H9 (cell line): ENCODE measurements at regions not wholly inside any gene's neighbourhood (a gene's known extent, or its start where the extent isn't known, plus 50 kb on each side); places are given as distances from the start of the nearest gene placed in this dataset.

Source experiments
- DNase-seq: peaks from one replicate; pipeline ENCODE4 v3.0.0-alpha.2; 2017
- H2AFZ ChIP-seq: one replicate; pipeline ENCODE4 v1.6.1; 2013; ENCODE audit warnings: mild to moderate bottlenecking, low read length, control low read depth, moderate library complexity
- H2AK5ac ChIP-seq: 2 replicates; pipeline ENCODE4 v1.6.1; 2013; ENCODE audit warnings: low read length, control low read depth, mixed read lengths; ENCODE audit not compliant: insufficient read length
- H2BK120ac ChIP-seq: one replicate; pipeline ENCODE4 v1.6.1; 2013; ENCODE audit warnings: low read depth, mild to moderate bottlenecking, low read length, control low read depth, inconsistent platforms; ENCODE audit not compliant: poor library complexity, severe bottlenecking
- H2BK12ac ChIP-seq: 2 replicates; pipeline ENCODE4 v1.6.1; 2013; ENCODE audit warnings: low read length, control low read depth, mixed read lengths, low read depth; ENCODE audit not compliant: insufficient read length
- H2BK15ac ChIP-seq: 2 replicates; pipeline ENCODE4 v1.6.1; 2013; ENCODE audit warnings: low read depth, low read length, control low read depth
- H2BK20ac ChIP-seq: one replicate; pipeline ENCODE4 v1.6.1; 2013; ENCODE audit warnings: low read depth, mild to moderate bottlenecking, low read length, control low read depth, inconsistent platforms; ENCODE audit not compliant: poor library complexity, severe bottlenecking
- H2BK5ac ChIP-seq: 2 replicates; pipeline ENCODE4 v1.6.1; 2013; ENCODE audit warnings: low read length, control low read depth, mixed read lengths; ENCODE audit not compliant: insufficient read length
- H3K14ac ChIP-seq: 2 replicates; pipeline ENCODE4 v1.6.1; 2013; ENCODE audit warnings: low read length, control low read depth; ENCODE audit not compliant: insufficient read depth
- H3K18ac ChIP-seq: 2 replicates; pipeline ENCODE4 v1.6.1; 2013; ENCODE audit warnings: low read depth, mild to moderate bottlenecking, mixed read lengths, low read length, control low read depth; ENCODE audit not compliant: insufficient read length
- H3K23ac ChIP-seq: 2 replicates; pipeline ENCODE4 v1.6.1; 2013; ENCODE audit warnings: low read length, control low read depth, mixed read lengths, low read depth; ENCODE audit not compliant: insufficient read length
- H3K23me2 ChIP-seq: 2 replicates; pipeline ENCODE4 v1.6.1; 2013; ENCODE audit warnings: low read depth, mild to moderate bottlenecking, mixed read lengths, low read length, control low read depth; ENCODE audit not compliant: insufficient read length, poor library complexity, severe bottlenecking
- H3K27ac ChIP-seq: 2 replicates; pipeline ENCODE4 v1.5.1; 2013; ENCODE audit warnings: low read length, control low read depth, mixed read lengths, low read depth; ENCODE audit not compliant: insufficient read length
- H3K27me3 ChIP-seq: 2 replicates; pipeline ENCODE4 v1.6.1; 2013; ENCODE audit warnings: low read length, control low read depth, inconsistent platforms; ENCODE audit not compliant: insufficient read depth
- H3K4ac ChIP-seq: 2 replicates; pipeline ENCODE4 v1.6.1; 2013; ENCODE audit warnings: low read depth, mild to moderate bottlenecking, control low read depth, inconsistent platforms, low read length, moderate library complexity
- H3K4me1 ChIP-seq: 2 replicates; pipeline ENCODE4 v1.6.1; 2013; ENCODE audit warnings: low read length, control low read depth, inconsistent platforms; ENCODE audit not compliant: insufficient read depth
- H3K4me2 ChIP-seq: 2 replicates; pipeline ENCODE4 v1.6.1; 2013; ENCODE audit warnings: low read length, control low read depth, mixed read lengths; ENCODE audit not compliant: insufficient read length, insufficient read depth
- H3K56ac ChIP-seq: 2 replicates; pipeline ENCODE4 v1.6.1; 2013; ENCODE audit warnings: low read depth, mild to moderate bottlenecking, mixed read lengths, low read length, control low read depth; ENCODE audit not compliant: insufficient read length
- H3K79me1 ChIP-seq: 2 replicates; pipeline ENCODE4 v1.6.1; 2013; ENCODE audit warnings: low read depth, mild to moderate bottlenecking, moderate library complexity, low read length, control low read depth, inconsistent platforms; ENCODE audit not compliant: insufficient read depth, poor library complexity, severe bottlenecking
- H3K79me2 ChIP-seq: 2 replicates; pipeline ENCODE4 v1.6.1; 2013; ENCODE audit warnings: low read length, control low read depth, inconsistent platforms; ENCODE audit not compliant: insufficient read depth
- H3K9ac ChIP-seq: 2 replicates; pipeline ENCODE4 v1.6.1; 2013; ENCODE audit warnings: low read length, control low read depth, mixed read lengths; ENCODE audit not compliant: insufficient read length; ENCODE audit errors: extremely low read depth
- H3K9me3 ChIP-seq: one replicate; pipeline ENCODE4 v1.6.1; 2013; ENCODE audit warnings: low read depth, low read length, inconsistent platforms; ENCODE audit not compliant: control insufficient read depth
- H3T11ph ChIP-seq: one replicate; pipeline ENCODE4 v1.6.1; 2013; ENCODE audit warnings: mild to moderate bottlenecking, low read length, control low read depth, inconsistent platforms
- H4K20me1 ChIP-seq: one replicate; pipeline ENCODE4 v1.6.1; 2013; ENCODE audit not compliant: control insufficient read depth, insufficient read length, insufficient read depth
- H4K5ac ChIP-seq: 2 replicates; pipeline ENCODE4 v1.6.1; 2013; ENCODE audit warnings: low read depth, mild to moderate bottlenecking, mixed read lengths, low read length, control low read depth; ENCODE audit not compliant: insufficient read length
- H4K8ac ChIP-seq: replicated peaks from 2 replicates; pipeline ENCODE4 v1.6.1; 2013; ENCODE audit warnings: low read length, control low read depth, mixed read lengths, low read depth; ENCODE audit not compliant: insufficient read length
- H4K91ac ChIP-seq: 2 replicates; pipeline ENCODE4 v1.6.1; 2013; ENCODE audit warnings: low read depth, mild to moderate bottlenecking, moderate library complexity, mixed read lengths, low read length, control low read depth; ENCODE audit not compliant: insufficient read length
- H3K27ac Mint-ChIP-seq, 3 experiments: 2 replicates in 2 of 3; 3 replicates in 1 of 3; pipeline ENCODE4 v1.8.0; 2020 to 2021; ENCODE audit warnings: mixed read lengths in 3 of 3, mild to moderate bottlenecking in 1 of 3, moderate library complexity in 1 of 3
- H3K27me3 Mint-ChIP-seq: 2 replicates; pipeline ENCODE4 v1.8.0; 2021; ENCODE audit warnings: low read depth, mild to moderate bottlenecking, moderate library complexity, mixed read lengths
- H3K36me3 Mint-ChIP-seq, 3 experiments: 2 replicates in 2 of 3; 3 replicates in 1 of 3; pipeline ENCODE4 v1.8.0; 2020 to 2021; ENCODE audit warnings: low read depth in 3 of 3, mixed read lengths in 3 of 3; ENCODE audit not compliant: insufficient read depth in 1 of 3
- H3K4me1 Mint-ChIP-seq, 2 experiments: 2 replicates each; pipeline ENCODE4 v1.8.0; 2020; ENCODE audit warnings: mixed read lengths in 2 of 2
- H3K4me3 Mint-ChIP-seq, 2 experiments: 2 replicates in 1 of 2; 3 replicates in 1 of 2; pipeline ENCODE4 v1.8.0; 2020 to 2021; ENCODE audit warnings: mild to moderate bottlenecking in 2 of 2, mixed read lengths in 2 of 2, moderate library complexity in 1 of 2
- H3K9me3 Mint-ChIP-seq, 2 experiments: 2 replicates in 1 of 2; 3 replicates in 1 of 2; pipeline ENCODE4 v1.8.0; 2020; ENCODE audit warnings: mild to moderate bottlenecking in 2 of 2, mixed read lengths in 2 of 2, moderate library complexity in 1 of 2
- CTCF ChIP-seq: fragments of 200-600 bp; sonication (generic); conservative IDR thresholded peaks from 3 replicates; pipeline ENCODE4 v1.8.0; 2021; ENCODE audit warnings: antibody characterized with exemption, mild to moderate bottlenecking
- WGBS: extraction: QIAGEN DNeasy Blood & Tissue Kit; methylation state at CpG from one replicate; pipeline ENCODE4 v1.1.7; 2013; ENCODE audit warnings: missing lambda C conversion rate, low lambda C conversion rate, mixed read lengths; ENCODE audit not compliant: insufficient read length; ENCODE audit errors: extremely low coverage; 5-methylcytosine and 5-hydroxymethylcytosine counted together

DNA sequence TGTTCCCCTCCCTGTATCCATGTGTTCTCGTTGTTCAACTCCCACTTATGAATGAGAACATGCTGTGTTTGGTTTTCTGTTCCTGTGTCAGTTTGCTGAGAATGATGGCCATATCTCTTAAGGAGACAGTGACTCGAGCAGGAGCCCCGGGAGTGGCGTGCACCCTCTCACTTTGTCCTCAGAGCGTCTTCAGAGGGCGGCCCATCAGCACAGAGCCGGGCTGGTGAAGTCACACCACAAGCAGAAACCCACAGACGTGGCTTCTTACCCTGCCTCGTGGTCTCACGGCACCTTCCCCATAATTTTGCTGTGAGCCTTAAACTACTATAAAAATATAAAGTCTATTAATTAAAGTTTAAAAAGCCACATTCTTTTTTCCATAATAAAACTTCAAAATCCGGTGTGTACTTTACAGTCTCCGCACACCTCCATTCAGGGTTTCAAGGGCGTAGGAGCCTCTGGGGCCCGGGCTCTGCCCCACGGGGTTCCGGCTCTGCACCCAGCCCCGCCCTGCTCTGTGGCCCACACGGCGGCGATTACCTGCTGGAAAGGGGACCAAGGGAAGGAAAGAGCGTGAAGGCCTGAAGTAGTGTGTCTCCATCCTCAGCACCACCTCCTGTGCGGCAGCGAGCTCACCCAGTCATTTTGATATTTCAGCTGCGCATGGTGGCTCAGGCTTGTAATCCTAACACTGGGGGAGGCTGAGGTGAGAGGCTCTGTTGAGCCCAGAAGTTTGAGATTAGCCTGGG, 101.3 kb upstream of the SOX1 start:
- H3K18ac ChIP-seq: no peak overlapping the region
- H4K91ac ChIP-seq: no peak overlapping the region
- H2AK5ac ChIP-seq: no peak overlapping the region
- Mint-ChIP-seq H3K4me3 (no peak overlapping the region), H3K27me3 (peaks cover 15% of the 10 kb centered on the region), H3K36me3 (no peaks in the 10 kb centered on the region), H3K4me1 (no peaks in the 10 kb centered on the region), H3K9me3 (no peaks in the 10 kb centered on the region), H3K27ac (no peak overlapping the region)
- no peak overlapping the region for H2BK120ac ChIP-seq
- no peak overlapping the region for H2BK15ac ChIP-seq
- H3K4me2 ChIP-seq: no peak overlapping the region
- H4K5ac ChIP-seq: no peak overlapping the region
- H2BK12ac ChIP-seq: no peak overlapping the region
- no peaks in the 10 kb centered on the region for H3K4me1 ChIP-seq
- H4K8ac ChIP-seq: no peak overlapping the region
- no peak overlapping the region for H3K23ac ChIP-seq
- H2BK20ac ChIP-seq: no peak overlapping the region
- no peak overlapping the region for H2AFZ ChIP-seq
- H3K14ac ChIP-seq: no peak overlapping the region; the same call in 1 of the 2 replicates
- no peaks in the 10 kb centered on the region for H4K20me1 ChIP-seq
- no peak overlapping the region for H3K4ac ChIP-seq
- H3K27me3 ChIP-seq: no peaks in the 10 kb centered on the region
- TF ChIP-seq CTCF: no peak
- H3K23me2 ChIP-seq: no peaks in the 10 kb centered on the region
- H3K9me3 ChIP-seq: no peaks in the 10 kb centered on the region
- WGBS: no CpG with 5 or more reads among the region's 24 CpGs
- no peaks in the 10 kb centered on the region for H3K79me2 ChIP-seq
- no peak overlapping the region for H3K56ac ChIP-seq
- no peak for DNase-seq
- no peak overlapping the region for H3K9ac ChIP-seq
- H3K27ac ChIP-seq: no peak overlapping the region
- H3K79me1 ChIP-seq: no peaks in the 10 kb centered on the region
- H2BK5ac ChIP-seq: no peak overlapping the region
- H3T11ph ChIP-seq: no peak overlapping the region
